ENCODE measurements at regions not wholly inside any gene's neighbourhood (a gene's known extent, or its start where the extent isn't known, plus 50 kb on each side); places are given as distances from the start of the nearest gene placed in this dataset.

GRCh38 chr5:126301056-126301455 is 122.2 kb upstream of the GRAMD2B start:
- no peak overlapping the region for H3K27ac ChIP-seq (ENCODE audit: low read length)
- peaks cover 2 to 5% of the 10 kb centered on the region in 2 donors for H3K9me3 Mint-ChIP-seq
- intact Hi-C loops (cut with micrococcal nuclease) = no loop called here
- H3K4me1 ChIP-seq (ENCODE audit: control insufficient read depth, insufficient read depth, low read length) = no peaks in the 10 kb centered on the region
- 81% methylated on average over 2 of the region's 3 CpGs for WGBS (ENCODE audit: insufficient coverage)
- H3K9me3 ChIP-seq (ENCODE audit: control insufficient read depth, insufficient read depth, low read length) = no peaks in the 10 kb centered on the region
- DNase-seq (no peak), ATAC-seq (no peak)
- H3K27ac Mint-ChIP-seq = no peak overlapping the region
- no peak overlapping the region for H3K4me3 Mint-ChIP-seq
- TF ChIP-seq CTCF (IDR thresholded peaks at IDR 0.05) = no peak
- no peak overlapping the region for H3K4me3 ChIP-seq (ENCODE audit: low read length)
- peaks cover under 1% of the 10 kb centered on the region for H3K27me3 ChIP-seq (ENCODE audit: control insufficient read depth, insufficient read depth, low read length)
- no peaks in the 10 kb centered on the region for H3K36me3 ChIP-seq (ENCODE audit: control insufficient read depth, insufficient read depth, low read length)
- H3K36me3 Mint-ChIP-seq = no peaks in the 10 kb centered on the region
- no peaks in the 10 kb centered on the region for H3K4me1 Mint-ChIP-seq
- no peaks in the 10 kb centered on the region for H3K27me3 Mint-ChIP-seq (ENCODE audit: low read depth in 2 of 2)

DNA sequence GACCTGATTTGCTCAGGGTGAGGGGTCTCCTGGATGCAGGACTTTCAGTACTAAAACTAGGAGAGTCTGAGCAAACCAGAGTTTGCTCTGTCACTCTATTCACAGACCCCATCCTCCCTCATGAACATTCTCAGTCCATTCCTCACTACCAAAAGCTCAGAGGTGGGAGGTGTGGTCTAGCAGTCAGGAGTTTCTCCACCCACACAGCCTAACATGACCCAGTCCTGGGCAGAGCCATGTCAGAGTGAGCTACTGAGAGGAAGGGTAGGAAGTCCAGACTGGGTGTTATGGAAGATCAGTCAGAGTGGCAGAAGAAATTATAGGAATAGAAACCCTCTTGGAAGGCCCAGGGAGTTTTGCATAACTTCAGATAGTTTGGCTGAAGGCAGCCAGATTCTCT is 113.3 kb upstream of the GRAMD2B start:
- H3K4me1 ChIP-seq (ENCODE audit: control insufficient read depth, insufficient read depth, low read length) = no peaks in the 10 kb centered on the region
- H3K36me3 ChIP-seq (ENCODE audit: control insufficient read depth, insufficient read depth, low read length) = no peaks in the 10 kb centered on the region
- Mint-ChIP-seq H3K27me3 (ENCODE audit: low read depth in 2 of 2) (peaks cover 0 to 3% of the 10 kb centered on the region in 2 donors), H3K27ac (no peak overlapping the region), H3K4me1 (no peaks in the 10 kb centered on the region), H3K36me3 (no peaks in the 10 kb centered on the region), H3K4me3 (no peak overlapping the region), H3K9me3 (peaks cover 5 to 6% of the 10 kb centered on the region in 2 donors)
- no peak for DNase-seq
- no peak overlapping the region for H3K4me3 ChIP-seq (ENCODE audit: low read length)
- no peak overlapping the region for H3K27ac ChIP-seq (ENCODE audit: low read length)
- intact Hi-C loops (cut with micrococcal nuclease) = no loop called here
- no peak for ATAC-seq
- H3K9me3 ChIP-seq (ENCODE audit: control insufficient read depth, insufficient read depth, low read length) = no peaks in the 10 kb centered on the region
- no peak for TF ChIP-seq CTCF (IDR thresholded peaks at IDR 0.05)
- H3K27me3 ChIP-seq (ENCODE audit: control insufficient read depth, insufficient read depth, low read length) = peaks cover 2% of the 10 kb centered on the region

DNA sequence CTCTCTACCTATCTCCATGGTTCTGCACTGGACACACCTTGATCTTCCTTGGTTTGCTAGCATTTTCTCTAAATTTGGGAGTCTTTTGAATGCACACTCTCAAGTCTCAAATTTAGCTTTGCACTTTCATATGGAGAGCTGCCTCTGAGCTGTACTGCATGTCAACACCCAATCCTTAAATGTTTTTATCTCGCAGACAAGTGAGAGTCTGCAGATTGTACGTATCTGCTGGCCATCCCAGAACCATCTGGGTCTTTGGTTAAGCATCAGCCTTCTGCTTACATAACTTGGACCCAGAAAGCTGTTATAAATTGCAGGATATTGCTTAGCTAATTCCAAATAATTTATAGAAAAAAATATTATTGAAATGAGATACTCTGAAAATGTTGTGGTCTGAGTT is 111.4 kb upstream of the GRAMD2B start:
- H3K4me1 ChIP-seq (ENCODE audit: control insufficient read depth, insufficient read depth, low read length) = no peaks in the 10 kb centered on the region
- ATAC-seq = no peak
- Mint-ChIP-seq H3K9me3 (peaks cover 0 to under 1% of the 10 kb centered on the region in 2 donors), H3K27ac (no peak overlapping the region), H3K27me3 (ENCODE audit: low read depth in 2 of 2) (peaks cover 3 to 5% of the 10 kb centered on the region in 2 donors), H3K4me3 (no peak overlapping the region), H3K4me1 (no peaks in the 10 kb centered on the region), H3K36me3 (no peaks in the 10 kb centered on the region)
- H3K27me3 ChIP-seq (ENCODE audit: control insufficient read depth, insufficient read depth, low read length) = no peaks in the 10 kb centered on the region
- H3K36me3 ChIP-seq (ENCODE audit: control insufficient read depth, insufficient read depth, low read length) = no peaks in the 10 kb centered on the region
- H3K9me3 ChIP-seq (ENCODE audit: control insufficient read depth, insufficient read depth, low read length) = no peaks in the 10 kb centered on the region
- no peak overlapping the region for H3K27ac ChIP-seq (ENCODE audit: low read length)
- intact Hi-C loops (cut with micrococcal nuclease) = no loop called here
- 94% methylated on average over 2 of the region's 2 CpGs for WGBS (ENCODE audit: insufficient coverage)
- no peak for TF ChIP-seq CTCF (IDR thresholded peaks at IDR 0.05)
- DNase-seq = no peak
- H3K4me3 ChIP-seq (ENCODE audit: low read length) = no peak overlapping the region

GRCh38 chr5:126315341-126315740 is 107.9 kb upstream of the GRAMD2B start:
- H3K27me3 Mint-ChIP-seq (ENCODE audit: low read depth in 2 of 2) = peaks cover 3 to 6% of the 10 kb centered on the region in 2 donors
- no peaks in the 10 kb centered on the region for H3K4me1 Mint-ChIP-seq
- ATAC-seq = no peak

More at GRCh38 chr5:126315341-126315740, 107.9 kb upstream of the GRAMD2B start:
- H3K27ac Mint-ChIP-seq = no peak overlapping the region
- Histone ChIP-seq H3K4me3 (ENCODE audit: low read length) (no peak overlapping the region), H3K36me3 (ENCODE audit: control insufficient read depth, insufficient read depth, low read length) (no peaks in the 10 kb centered on the region), H3K4me1 (ENCODE audit: control insufficient read depth, insufficient read depth, low read length) (no peaks in the 10 kb centered on the region), H3K27me3 (ENCODE audit: control insufficient read depth, insufficient read depth, low read length) (no peaks in the 10 kb centered on the region), H3K9me3 (ENCODE audit: control insufficient read depth, insufficient read depth, low read length) (no peaks in the 10 kb centered on the region), H3K27ac (ENCODE audit: low read length) (no peak overlapping the region)
- H3K4me3 Mint-ChIP-seq = no peak overlapping the region
- 80% methylated on average over 1 of the region's 3 CpGs for WGBS (ENCODE audit: insufficient coverage)
- H3K36me3 Mint-ChIP-seq = no peaks in the 10 kb centered on the region
- no peaks in the 10 kb centered on the region for H3K9me3 Mint-ChIP-seq
- no peak for DNase-seq
- intact Hi-C loops (cut with micrococcal nuclease) = no loop called here
- no peak for TF ChIP-seq CTCF (IDR thresholded peaks at IDR 0.05)

Measured in natural killer cell (primary cell).